HepG2 (cell line): ENCODE measurements at regions not wholly inside any gene's neighbourhood (a gene's known extent, or its start where the extent isn't known, plus 50 kb on each side); places are given as distances from the start of the nearest gene placed in this dataset.
A peak's percentile ranks its signal among the peaks of the same experiment; 100 is the strongest.

Source experiments
- MIER2 ChIP-seq: IDR thresholded peaks from 2 replicates; pipeline ENCODE4 v1.6.1; 2016; ENCODE audit warnings: missing biosample characterization, missing genetic modification reagents
- MNT ChIP-seq: fragments of 450-650 bp; IDR thresholded peaks from 2 replicates; pipeline ENCODE4 v1.6.1; 2016
- RORA ChIP-seq: sonication (generic); formaldehyde crosslinking; IDR thresholded peaks from 2 replicates; pipeline ENCODE4 v1.5.0; 2020; ENCODE audit warnings: mild to moderate bottlenecking, missing genetic modification reagents, moderate library complexity
- SAP130 ChIP-seq: IDR thresholded peaks from 2 replicates; pipeline ENCODE4 v1.6.1; 2016; ENCODE audit warnings: low read depth
- STAG1 ChIP-seq: sonication (generic); formaldehyde crosslinking; IDR thresholded peaks from 2 replicates; pipeline ENCODE4 v1.4.0; 2020; ENCODE audit warnings: missing genetic modification reagents
- STAT5B ChIP-seq: sonication (generic); formaldehyde crosslinking; IDR thresholded peaks from 2 replicates; pipeline ENCODE4 v1.4.0; 2020; ENCODE audit warnings: missing genetic modification reagents
- ZHX2 ChIP-seq, 2 experiments: sonication (generic) in 1 of 2; formaldehyde crosslinking in 1 of 2; IDR thresholded peaks; 2 replicates each; pipeline versions ENCODE4 v1.6.1 to v1.9.0; 2014 to 2022; ENCODE audit warnings: antibody characterized with exemption in 1 of 2, borderline replicate concordance in 1 of 2, inconsistent platforms in 1 of 2, low read depth in 1 of 2, missing genetic modification reagents in 1 of 2
- ZNF10 ChIP-seq: sonication (generic); formaldehyde crosslinking; IDR thresholded peaks from 2 replicates; pipeline ENCODE4 v1.4.0; 2020; ENCODE audit warnings: mild to moderate bottlenecking, low read depth, missing genetic modification reagents, borderline replicate concordance
- ZNF337 ChIP-seq: sonication (generic); formaldehyde crosslinking; IDR thresholded peaks from 2 replicates; pipeline ENCODE4 v1.5.1; 2020; ENCODE audit warnings: missing genetic modification reagents, low read depth, mild to moderate bottlenecking, borderline replicate concordance
- ZNF710 ChIP-seq: sonication (generic); formaldehyde crosslinking; IDR thresholded peaks from 2 replicates; pipeline ENCODE4 v1.5.0; 2020; ENCODE audit warnings: mild to moderate bottlenecking, missing genetic modification reagents, borderline replicate concordance

DNA sequence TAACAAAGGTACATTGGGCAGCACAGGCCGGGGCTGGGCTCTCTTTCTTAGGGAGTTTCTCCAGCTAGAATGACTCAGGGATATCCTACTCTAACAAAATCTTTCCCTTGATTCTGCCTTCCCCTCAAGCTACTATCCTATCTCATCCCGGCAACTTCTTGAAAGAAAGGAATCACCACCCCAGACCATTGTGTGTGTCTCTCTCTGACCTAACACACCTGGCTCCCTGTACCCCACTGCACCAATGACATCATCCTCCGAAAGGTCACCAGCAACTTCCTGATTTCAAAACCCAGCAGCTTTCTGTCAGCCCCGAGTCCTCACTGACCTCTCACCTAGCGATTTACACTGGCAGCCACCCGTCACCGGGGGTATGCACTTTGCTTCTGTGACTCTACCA, 72.1 kb upstream of the MAP4K4 start (continued):
- TF ChIP-seq STAG1 (CRISPR knock-in tag), result no peak
- TF ChIP-seq MIER2 (CRISPR knock-in tag), result no peak
- TF ChIP-seq ZNF710 (CRISPR knock-in tag), result no peak
- TF ChIP-seq ZNF337, result no peak
- TF ChIP-seq STAT5B, result no peak
- TF ChIP-seq ZNF10 (CRISPR knock-in tag), result no peak
- TF ChIP-seq ZHX2 (IDR thresholded peaks at IDR 0.05; ENCODE audit: low read depth), result no peak
- no peak for TF ChIP-seq ZHX2 (CRISPR knock-in tag; IDR thresholded peaks at IDR 0.05; ENCODE audit: borderline replicate concordance)
- TF ChIP-seq MNT, result no peak
- TF ChIP-seq RORA (CRISPR knock-in tag), result no peak
- peak; percentile 72 for TF ChIP-seq SAP130 (CRISPR knock-in tag)
